ENCODE measurements at regions not wholly inside any gene's neighbourhood (a gene's known extent, or its start where the extent isn't known, plus 50 kb on each side); places are given as distances from the start of the nearest gene placed in this dataset.

- no peaks in the 10 kb centered on the region for H3K9me3 ChIP-seq (ENCODE audit: control insufficient read depth, low read length)
- no peak for DNase-seq
- Mint-ChIP-seq H3K4me3 (no peak overlapping the region), H3K9me3 (peaks cover 3% of the 10 kb centered on the region), H3K27me3 (ENCODE audit: insufficient read depth) (no peaks in the 10 kb centered on the region), H3K4me1 (no peaks in the 10 kb centered on the region), H3K27ac (no peak overlapping the region), H3K36me3 (ENCODE audit: low read depth) (no peaks in the 10 kb centered on the region)
- H3K4me3 ChIP-seq (ENCODE audit: low read length): no peak overlapping the region
- H3K9ac ChIP-seq (ENCODE audit: extremely low read depth, low read length, poor library complexity, severe bottlenecking): no peak overlapping the region
- 72 to 100% methylated on average over 2 of the region's 3 CpGs for WGBS, 2 experiments (ENCODE audit: insufficient coverage in 1 of 2, insufficient read length in 1 of 2)
- no peak overlapping the region for H3K27ac ChIP-seq (ENCODE audit: low read depth, low read length)
- no peak for TF ChIP-seq CTCF (conservative IDR thresholded peaks at IDR 0.05)
- H3K36me3 ChIP-seq (ENCODE audit: control insufficient read depth, insufficient read depth, low read length): no peaks in the 10 kb centered on the region
- no peaks in the 10 kb centered on the region for H3K4me1 ChIP-seq (ENCODE audit: control insufficient read depth, insufficient read depth, low read length)
- H3K27me3 ChIP-seq (ENCODE audit: control insufficient read depth, insufficient read depth, low read length, poor library complexity, severe bottlenecking): no peaks in the 10 kb centered on the region
These were observed 323.1 kb upstream of the ADAMTS5 start for GRCh38 chr21:27290028-27290427.

DNA sequence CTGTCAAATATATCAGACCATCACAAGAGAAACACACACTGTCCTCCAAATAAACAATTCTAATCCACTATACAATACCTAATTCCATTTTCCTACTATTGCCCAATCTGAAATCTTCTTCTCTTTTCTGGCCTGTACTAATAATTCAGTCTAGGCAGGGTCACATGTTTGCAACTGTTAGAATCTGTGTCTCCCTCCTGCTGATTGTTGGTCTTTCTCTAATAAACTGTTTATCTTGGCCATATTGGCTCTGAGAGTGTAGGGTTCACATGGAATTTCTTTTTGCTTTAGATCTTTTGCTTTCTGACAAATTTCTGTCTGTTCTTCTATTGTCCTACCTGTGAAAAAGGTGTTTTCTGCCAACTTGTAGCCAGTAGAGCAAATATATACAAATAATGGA, 319.9 kb upstream of the ADAMTS5 start:
- H3K4me1 Mint-ChIP-seq: no peaks in the 10 kb centered on the region
- no peaks in the 10 kb centered on the region for H3K4me1 ChIP-seq (ENCODE audit: control insufficient read depth, insufficient read depth, low read length)
- no peaks in the 10 kb centered on the region for H3K27me3 ChIP-seq (ENCODE audit: control insufficient read depth, insufficient read depth, low read length, poor library complexity, severe bottlenecking)
- H3K27ac ChIP-seq (ENCODE audit: low read depth, low read length): no peak overlapping the region
- H3K4me3 ChIP-seq (ENCODE audit: low read length): no peak overlapping the region
- no peaks in the 10 kb centered on the region for H3K36me3 Mint-ChIP-seq (ENCODE audit: low read depth)
- no peak overlapping the region for H3K4me3 Mint-ChIP-seq
- H3K9ac ChIP-seq (ENCODE audit: extremely low read depth, low read length, poor library complexity, severe bottlenecking): no peak overlapping the region
- H3K27ac Mint-ChIP-seq: no peak overlapping the region
- H3K27me3 Mint-ChIP-seq (ENCODE audit: insufficient read depth): no peaks in the 10 kb centered on the region
- no peak for DNase-seq
- no peaks in the 10 kb centered on the region for H3K36me3 ChIP-seq (ENCODE audit: control insufficient read depth, insufficient read depth, low read length)
- TF ChIP-seq CTCF (conservative IDR thresholded peaks at IDR 0.05): no peak
- no peaks in the 10 kb centered on the region for H3K9me3 ChIP-seq (ENCODE audit: control insufficient read depth, low read length)
- H3K9me3 Mint-ChIP-seq: peaks cover 3% of the 10 kb centered on the region

DNA sequence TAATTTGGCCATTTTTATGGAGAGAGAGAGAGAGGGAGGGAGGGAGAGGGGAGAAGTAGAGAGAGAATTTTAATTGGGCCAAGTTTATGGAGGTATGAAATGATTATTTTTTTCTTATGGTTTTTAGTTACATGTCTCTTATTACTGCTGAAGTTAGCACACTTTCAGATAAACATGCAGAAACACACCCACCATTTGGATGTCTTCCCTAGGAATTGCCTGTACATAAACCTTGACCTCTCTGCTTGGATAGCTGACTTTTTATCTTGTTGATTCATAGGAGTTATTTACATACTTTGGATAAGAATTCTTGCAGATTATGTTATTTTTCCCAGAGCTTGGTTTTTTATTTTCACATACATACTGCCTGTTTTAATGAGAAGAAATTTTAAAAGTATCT, 310.2 kb upstream of the ADAMTS5 start:
- no peak overlapping the region for H3K27ac Mint-ChIP-seq
- H3K27ac ChIP-seq (ENCODE audit: low read depth, low read length): no peak overlapping the region
- no peak for DNase-seq
- no peaks in the 10 kb centered on the region for H3K27me3 Mint-ChIP-seq (ENCODE audit: insufficient read depth)
- H3K9me3 Mint-ChIP-seq: no peaks in the 10 kb centered on the region
- no peaks in the 10 kb centered on the region for H3K4me1 ChIP-seq (ENCODE audit: control insufficient read depth, insufficient read depth, low read length)
- H3K4me3 ChIP-seq (ENCODE audit: low read length): no peak overlapping the region
- H3K36me3 ChIP-seq (ENCODE audit: control insufficient read depth, insufficient read depth, low read length): no peaks in the 10 kb centered on the region
- no peaks in the 10 kb centered on the region for H3K4me1 Mint-ChIP-seq
- H3K36me3 Mint-ChIP-seq (ENCODE audit: low read depth): no peaks in the 10 kb centered on the region
- H3K9me3 ChIP-seq (ENCODE audit: control insufficient read depth, low read length): no peaks in the 10 kb centered on the region
- H3K4me3 Mint-ChIP-seq: no peak overlapping the region
- no peaks in the 10 kb centered on the region for H3K27me3 ChIP-seq (ENCODE audit: control insufficient read depth, insufficient read depth, low read length, poor library complexity, severe bottlenecking)
- no peak overlapping the region for H3K9ac ChIP-seq (ENCODE audit: extremely low read depth, low read length, poor library complexity, severe bottlenecking)
- TF ChIP-seq CTCF (conservative IDR thresholded peaks at IDR 0.05): no peak

Data from endodermal cell (in vitro differentiated cells).